Endothelial cell of umbilical vein (primary cell): ENCODE measurements at regions not wholly inside any gene's neighbourhood (a gene's known extent, or its start where the extent isn't known, plus 50 kb on each side); places are given as distances from the start of the nearest gene placed in this dataset.

Experiments
- BruUV-seq: library from RNA; stranded (reverse); fragments of 400-500 nt; replicated peaks from 2 replicates; lab custom pipeline; 2021; lab: Mats Ljungman, UMichigan
- CTCF ChIA-PET: fragments of 300-600, 350-600 bp; sonication (Branson Sonifier 250); formaldehyde crosslinking; loops from one replicate; lab custom pipeline; 2021; ENCODE audit warnings: antibody characterized with exemption, inconsistent platforms; lab: Charles Lee
- POLR2A ChIA-PET: fragments of 300-600, 350-600 bp; sonication (Branson Sonifier 250); formaldehyde crosslinking; loops from one replicate; lab custom pipeline; 2021; ENCODE audit warnings: antibody characterized with exemption, inconsistent platforms; lab: Charles Lee
- DNase-seq: peaks from one replicate; pipeline ENCODE4 v3.0.0-alpha.2; 2011; ENCODE audit warnings: low read depth, low spot score
- FAIRE-seq: peaks from 2 replicates; lab custom pipeline; 2011; peaks lifted over from hg19 to GRCh38; lab: Jason Lieb, UNC
- H2AFZ ChIP-seq: 2 replicates; pipeline ENCODE4 v1.6.0; 2012; ENCODE audit warnings: low read depth, low read length, control low read depth, inconsistent platforms
- H3K27ac ChIP-seq: 2 replicates; pipeline ENCODE4 v1.5.1; 2011; ENCODE audit warnings: low read depth, mild to moderate bottlenecking, control low read depth, low read length, moderate library complexity; ENCODE audit not compliant: insufficient read depth
- H3K27me3 ChIP-seq, 2 experiments: 2 replicates each; pipeline versions ENCODE4 v1.6.0 to v1.6.1; 2011; ENCODE audit warnings: low read length in 2 of 2, mixed read lengths in 1 of 2; ENCODE audit not compliant: control insufficient read depth in 2 of 2, insufficient read depth in 2 of 2
- H3K36me3 ChIP-seq, 2 experiments: 2 replicates in 1 of 2; 3 replicates in 1 of 2; pipeline ENCODE4 v1.5.1; 2011; ENCODE audit warnings: low read length in 2 of 2, mild to moderate bottlenecking in 1 of 2, moderate library complexity in 1 of 2; ENCODE audit not compliant: control insufficient read depth in 2 of 2, insufficient read depth in 2 of 2; ENCODE audit errors: extremely low read depth in 1 of 2
- H3K4me1 ChIP-seq: 3 replicates; pipeline ENCODE4 v1.5.1; 2011; ENCODE audit warnings: mild to moderate bottlenecking, low read length; ENCODE audit not compliant: control insufficient read depth, insufficient read depth; ENCODE audit errors: extremely low read depth
- H3K4me2 ChIP-seq: 2 replicates; pipeline ENCODE4 v1.6.1; 2011; ENCODE audit warnings: low read length, control low read depth, mixed read lengths; ENCODE audit not compliant: insufficient read depth
- H3K4me3 ChIP-seq, 3 experiments: fragments of 200-600 bp in 1 of 3; sonication (generic), shearing (Covaris generic) in 1 of 3; replicated peaks in 1 of 3; 2 replicates each; pipeline ENCODE4 v1.5.1; 2011 to 2016; ENCODE audit warnings: control low read depth in 3 of 3, low read length in 3 of 3, mild to moderate bottlenecking in 2 of 3, inconsistent platforms in 1 of 3, low read depth in 1 of 3, moderate library complexity in 1 of 3; ENCODE audit not compliant: insufficient read depth in 1 of 3
- H3K79me2 ChIP-seq: 2 replicates; pipeline ENCODE4 v1.6.0; 2012; ENCODE audit warnings: low read length, inconsistent platforms; ENCODE audit not compliant: control insufficient read depth, insufficient read depth
- H3K9ac ChIP-seq: replicated peaks from 2 replicates; pipeline ENCODE3; 2011; ENCODE audit warnings: low read length, control low read depth; ENCODE audit not compliant: insufficient read depth; ENCODE audit errors: extremely low read depth
- H3K9me1 ChIP-seq: replicated peaks from 3 replicates; pipeline ENCODE4 v1.6.0; 2011; ENCODE audit warnings: mild to moderate bottlenecking, low read length; ENCODE audit not compliant: control insufficient read depth, insufficient read depth; ENCODE audit errors: extremely low read depth
- H3K9me3 ChIP-seq: replicated peaks from 2 replicates; pipeline ENCODE4 v1.5.1; 2012; ENCODE audit warnings: low read length, inconsistent platforms; ENCODE audit not compliant: control insufficient read depth, insufficient read depth
- H4K20me1 ChIP-seq: replicated peaks from 2 replicates; pipeline ENCODE3; 2011; ENCODE audit warnings: mild to moderate bottlenecking, low read length; ENCODE audit not compliant: control insufficient read depth, insufficient read depth; ENCODE audit errors: extremely low read depth
- EZH2 ChIP-seq: IDR thresholded peaks from 2 replicates; pipeline ENCODE4 v1.6.1; 2012; ENCODE audit warnings: borderline replicate concordance, low read depth, mild to moderate bottlenecking, moderate library complexity, low read length, inconsistent platforms; ENCODE audit not compliant: severe bottlenecking
- FOS ChIP-seq: IDR thresholded peaks from 2 replicates; pipeline ENCODE4 v1.6.1; 2011; ENCODE audit warnings: mild to moderate bottlenecking, low read length, moderate library complexity, borderline replicate concordance; ENCODE audit not compliant: insufficient read depth
- GATA2 ChIP-seq: IDR thresholded peaks from 2 replicates; pipeline ENCODE4 v1.7.0; 2011; ENCODE audit warnings: low read depth, mild to moderate bottlenecking, moderate library complexity, mixed read lengths, low read length; ENCODE audit not compliant: insufficient read length, insufficient read depth
- JUN ChIP-seq: IDR thresholded peaks from 2 replicates; pipeline ENCODE4 v1.6.1; 2011; ENCODE audit warnings: borderline replicate concordance, low read depth; ENCODE audit not compliant: insufficient read length, insufficient read depth
- MYC ChIP-seq: IDR thresholded peaks from one replicate; pipeline ENCODE4 v1.6.1; 2011; ENCODE audit warnings: mild to moderate bottlenecking, low read depth, low read length
- POLR2A ChIP-seq: IDR thresholded peaks from 2 replicates; pipeline ENCODE4 v1.6.1; 2012; ENCODE audit warnings: low read depth, mild to moderate bottlenecking, control low read depth, low read length
- POLR2AphosphoS5 ChIP-seq: IDR thresholded peaks from 2 replicates; pipeline ENCODE4 v1.6.1; 2012; ENCODE audit warnings: low read depth, mild to moderate bottlenecking, control low read depth, low read length, moderate library complexity; ENCODE audit not compliant: insufficient read depth
- dilution Hi-C: fragments of 300-500 bp; cut with MboI; formaldehyde crosslinking; loops from one replicate; pipeline ENCODE4 v1.15.0; 2019; ENCODE audit warnings: low sequenced_read_pairs; ENCODE audit not compliant: extremely low pct_ligation_motif_present
- intact Hi-C: fragments of 100-400 bp; cut with micrococcal nuclease; formaldehyde crosslinking; loops from one replicate; pipeline ENCODE4 v1.10.0; 2022
- TF ChIP-seq, protein P1 (sequence below): IDR thresholded peaks from 2 replicates; pipeline ENCODE4 v1.6.1; 2011; ENCODE audit not compliant: insufficient read depth, insufficient read length
- TF ChIP-seq, protein P2 (sequence below), 2 donors: IDR thresholded peaks; 1 replicate in 1 of 2; 2 replicates in 1 of 2; pipeline ENCODE4 v1.5.1; 2011; ENCODE audit warnings: low read length in 2 of 2, mild to moderate bottlenecking in 2 of 2, moderate library complexity in 2 of 2, control low read depth in 1 of 2, inconsistent platforms in 1 of 2, low read depth in 1 of 2; ENCODE audit not compliant: insufficient read depth in 1 of 2; ENCODE audit errors: extremely low read depth in 1 of 2

DNA sequence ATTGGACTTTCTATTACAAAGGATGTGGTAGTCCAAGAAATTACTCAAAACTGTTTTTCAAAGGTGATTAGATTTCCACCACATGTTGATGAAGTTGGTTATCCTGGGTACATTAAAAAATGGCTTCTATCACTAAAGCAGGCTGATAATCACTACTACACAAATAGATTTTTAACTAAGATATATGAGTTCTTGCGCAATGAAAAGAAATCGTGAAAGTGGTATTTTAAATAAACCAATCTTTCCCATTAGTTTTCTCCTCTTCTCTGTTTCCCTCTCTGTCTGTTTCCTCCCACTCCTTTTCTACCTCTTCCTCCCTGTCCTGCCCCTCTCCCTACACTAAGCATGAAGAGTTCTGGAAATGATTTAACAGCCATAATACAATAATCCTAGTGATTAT lies 487.9 kb upstream of the CITED2 start:
- no peaks in the 10 kb centered on the region for H3K36me3 ChIP-seq
- no TSS peak for BruUV-seq
- H3K9me1 ChIP-seq: no peaks in the 10 kb centered on the region
- no peaks in the 10 kb centered on the region for H3K9me3 ChIP-seq
- CTCF ChIA-PET: interaction anchor here (0.8 to 2.1 kb wide), 3 partner anchors 8 to 55 kb away, joined by 3 to 6 read pairs (median 3); no protein-coding TSS in a partner anchor
- DNase-seq (no peak), FAIRE-seq (no peak)
- dilution Hi-C loops (no loop called here), intact Hi-C loops (no loop called here)
- H3K79me2 ChIP-seq: no peaks in the 10 kb centered on the region
- no peaks in the 10 kb centered on the region for H4K20me1 ChIP-seq
- TF ChIP-seq, protein P1, sequence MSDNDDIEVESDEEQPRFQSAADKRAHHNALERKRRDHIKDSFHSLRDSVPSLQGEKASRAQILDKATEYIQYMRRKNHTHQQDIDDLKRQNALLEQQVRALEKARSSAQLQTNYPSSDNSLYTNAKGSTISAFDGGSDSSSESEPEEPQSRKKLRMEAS: no peak
- TF ChIP-seq POLR2A: no peak
- no peak for TF ChIP-seq EZH2
- no peak for TF ChIP-seq POLR2AphosphoS5
- TF ChIP-seq FOS: no peak
- no peak for TF ChIP-seq JUN
- TF ChIP-seq MYC: no peak
- no peaks in the 10 kb centered on the region for H3K4me1 ChIP-seq
- POLR2A ChIA-PET: no interaction called here
- no peak overlapping the region for H3K4me2 ChIP-seq
- no peak overlapping the region for H3K4me3 ChIP-seq
- no peaks in the 10 kb centered on the region for H3K27me3 ChIP-seq
- no peak overlapping the region for H3K27ac ChIP-seq
- no peak overlapping the region for H3K9ac ChIP-seq
- H2AFZ ChIP-seq: no peak overlapping the region

DNA sequence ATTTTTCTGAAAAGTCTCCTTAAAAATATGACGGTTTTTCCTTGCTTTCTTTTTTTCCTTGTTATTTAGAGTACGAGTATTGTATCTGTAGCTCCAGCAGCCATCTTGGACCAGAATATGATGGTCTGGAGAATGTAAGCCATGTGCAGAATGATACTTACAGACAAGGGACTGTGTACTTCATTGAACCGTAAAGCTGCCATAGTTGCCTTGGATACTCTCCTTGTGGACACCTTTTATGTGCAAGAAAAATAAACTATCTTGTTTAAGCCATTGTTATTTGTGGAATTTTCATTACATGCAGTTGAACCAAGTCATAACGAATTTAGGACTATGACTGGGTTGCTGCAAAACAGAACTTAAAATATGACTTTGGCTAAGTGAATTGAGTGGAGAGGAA lies 485.8 kb upstream of the CITED2 start:
- dilution Hi-C loops: no loop called here
- no peak overlapping the region for H3K27ac ChIP-seq
- no peak for FAIRE-seq
- DNase-seq: no peak
- H2AFZ ChIP-seq: no peak overlapping the region
- no peaks in the 10 kb centered on the region for H3K9me1 ChIP-seq
- CTCF ChIA-PET: no interaction called here
- intact Hi-C loops: no loop called here
- H3K9me3 ChIP-seq: no peaks in the 10 kb centered on the region
- no peak overlapping the region for H3K4me2 ChIP-seq
- H3K4me1 ChIP-seq: no peaks in the 10 kb centered on the region
- H3K79me2 ChIP-seq: no peaks in the 10 kb centered on the region
- POLR2A ChIA-PET: no interaction called here
- no TSS peak for BruUV-seq
- H3K9ac ChIP-seq: no peak overlapping the region
- H4K20me1 ChIP-seq: no peaks in the 10 kb centered on the region
- TF ChIP-seq EZH2: no peak
- no peak for TF ChIP-seq POLR2A
- no peak for TF ChIP-seq GATA2
- no peak for TF ChIP-seq POLR2AphosphoS5
- TF ChIP-seq, protein P2, sequence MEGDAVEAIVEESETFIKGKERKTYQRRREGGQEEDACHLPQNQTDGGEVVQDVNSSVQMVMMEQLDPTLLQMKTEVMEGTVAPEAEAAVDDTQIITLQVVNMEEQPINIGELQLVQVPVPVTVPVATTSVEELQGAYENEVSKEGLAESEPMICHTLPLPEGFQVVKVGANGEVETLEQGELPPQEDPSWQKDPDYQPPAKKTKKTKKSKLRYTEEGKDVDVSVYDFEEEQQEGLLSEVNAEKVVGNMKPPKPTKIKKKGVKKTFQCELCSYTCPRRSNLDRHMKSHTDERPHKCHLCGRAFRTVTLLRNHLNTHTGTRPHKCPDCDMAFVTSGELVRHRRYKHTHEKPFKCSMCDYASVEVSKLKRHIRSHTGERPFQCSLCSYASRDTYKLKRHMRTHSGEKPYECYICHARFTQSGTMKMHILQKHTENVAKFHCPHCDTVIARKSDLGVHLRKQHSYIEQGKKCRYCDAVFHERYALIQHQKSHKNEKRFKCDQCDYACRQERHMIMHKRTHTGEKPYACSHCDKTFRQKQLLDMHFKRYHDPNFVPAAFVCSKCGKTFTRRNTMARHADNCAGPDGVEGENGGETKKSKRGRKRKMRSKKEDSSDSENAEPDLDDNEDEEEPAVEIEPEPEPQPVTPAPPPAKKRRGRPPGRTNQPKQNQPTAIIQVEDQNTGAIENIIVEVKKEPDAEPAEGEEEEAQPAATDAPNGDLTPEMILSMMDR (IDR thresholded peaks at IDR 0.05; ENCODE audit: extremely low read depth in 1 of 2, insufficient read depth in 1 of 2, low read depth in 1 of 2, low read length in 2 of 2): no peak
- TF ChIP-seq MYC: no peak
- no peak for TF ChIP-seq FOS
- no peak for TF ChIP-seq JUN
- TF ChIP-seq, protein P1: no peak
- H3K4me3 ChIP-seq: no peak overlapping the region
- H3K27me3 ChIP-seq: no peaks in the 10 kb centered on the region
- H3K36me3 ChIP-seq: no peaks in the 10 kb centered on the region
